Stimulated activated CD8-positive, alpha-beta memory T cell treated with anti-CD3 and anti-CD28 coated beads, Interleukin-4, amount 100 ng/mL, for 1 hour (primary cell): ENCODE measurements at regions not wholly inside any gene's neighbourhood (a gene's known extent, or its start where the extent isn't known, plus 50 kb on each side); places are given as distances from the start of the nearest gene placed in this dataset.
A peak's percentile ranks its signal among the peaks of the same experiment; 100 is the strongest.

Source experiments
- DNase-seq, 2 donors: peaks; one replicate each; pipeline ENCODE4 v3.0.0-alpha.2; 2020; ENCODE audit warnings: low read depth in 2 of 2, low spot score in 1 of 2

DNA sequence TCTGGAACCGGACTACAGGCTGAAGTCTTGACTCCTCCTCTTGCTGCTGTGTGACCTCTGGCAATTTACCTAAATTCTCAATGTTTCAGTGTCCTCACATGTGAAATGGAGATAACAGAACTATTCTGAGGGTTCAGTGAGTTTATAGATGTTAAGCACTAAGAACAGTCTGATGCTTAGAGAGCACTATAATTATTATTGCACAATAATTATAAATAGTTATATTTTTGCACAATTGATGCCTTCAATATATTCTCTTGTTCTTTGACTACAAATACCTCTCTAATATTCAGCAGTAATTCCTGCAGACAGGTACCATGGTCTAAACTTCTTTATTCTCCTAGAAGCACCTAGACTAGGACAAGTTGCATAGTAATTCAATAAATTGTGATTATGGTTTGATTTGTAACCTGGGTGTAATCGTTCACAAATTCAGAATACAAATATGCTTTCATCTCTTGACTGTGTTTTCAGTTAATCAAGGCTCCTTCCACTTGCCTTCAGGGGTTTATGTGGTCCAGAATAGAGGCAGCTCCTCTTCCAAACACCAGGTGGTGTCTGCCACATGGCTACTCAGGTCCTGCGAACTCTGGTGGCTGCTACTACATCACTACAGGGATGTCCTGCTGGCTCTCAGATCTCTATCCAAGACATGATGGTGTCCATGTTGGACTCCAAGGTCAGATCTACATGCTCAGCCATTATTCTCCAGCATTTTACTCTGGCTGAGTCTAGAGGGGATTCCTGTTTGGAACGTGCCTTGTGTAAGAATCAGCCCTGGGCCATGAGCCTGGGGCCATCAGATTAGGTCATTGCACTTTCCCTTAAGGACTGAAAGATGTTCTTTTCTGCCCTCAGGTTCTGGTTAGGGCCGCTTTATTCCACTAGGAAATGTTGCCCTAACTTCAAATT is 103.4 kb downstream of the QRFPR start:
- DNase-seq: no peak

DNA sequence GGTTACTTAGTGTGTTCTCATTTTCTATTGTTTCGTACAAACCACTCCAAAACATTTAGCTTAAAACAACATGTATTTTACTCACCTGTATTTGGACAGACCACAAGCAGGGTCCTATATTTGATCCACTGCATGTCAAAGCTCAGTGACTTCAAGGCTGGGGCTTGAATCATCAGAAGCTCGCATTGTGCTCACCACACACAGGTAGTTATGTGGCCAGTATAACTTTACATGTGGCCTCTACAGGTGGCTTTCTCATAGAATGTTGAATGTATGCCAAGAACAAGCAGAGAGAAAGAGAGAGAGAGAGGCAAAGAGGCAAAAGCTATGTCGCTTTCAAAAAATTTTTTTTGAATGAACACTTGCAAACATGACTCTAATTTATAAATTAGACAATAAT is 107.6 kb downstream of the QRFPR start:
- DNase-seq: no peak

DNA sequence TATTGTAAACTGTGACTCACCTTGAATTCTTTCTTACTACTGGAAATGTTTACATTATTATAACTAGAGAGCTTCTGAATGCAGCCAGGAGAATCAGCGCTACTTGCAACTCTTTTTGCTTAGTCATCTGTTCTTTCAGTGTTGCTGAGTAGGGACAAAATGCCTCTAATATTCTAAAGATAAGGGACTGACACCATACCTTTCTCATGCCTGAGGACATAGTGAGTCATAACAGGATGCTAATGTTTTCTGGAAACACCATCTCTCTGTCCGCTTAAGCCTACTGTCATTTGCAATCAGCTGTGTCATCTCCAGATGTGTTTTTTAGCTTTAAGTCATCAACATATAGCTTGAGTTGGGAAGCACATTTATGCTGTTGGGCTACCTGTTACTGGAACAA is 108.3 kb downstream of the QRFPR start:
- no peak for DNase-seq

DNA sequence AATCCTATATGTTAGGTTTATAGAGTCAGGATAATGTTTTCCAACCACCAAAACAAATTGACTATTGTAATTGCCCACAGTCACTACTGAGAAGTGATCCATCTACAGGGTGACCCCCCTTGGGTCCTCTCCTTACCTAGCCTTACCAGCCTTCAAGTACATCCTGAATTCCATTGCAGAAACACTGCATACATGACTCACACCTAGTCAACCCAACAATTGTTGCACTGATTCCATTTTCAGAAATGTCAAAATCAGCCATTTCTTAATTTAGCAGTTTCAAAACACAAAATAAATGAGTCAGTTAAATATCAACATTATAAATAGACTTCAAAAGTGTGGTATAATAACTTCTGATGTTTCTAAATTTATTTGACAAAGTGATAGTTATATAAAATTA is 106.3 kb upstream of the TNIP3 start:
- DNase-seq: no peak

DNA sequence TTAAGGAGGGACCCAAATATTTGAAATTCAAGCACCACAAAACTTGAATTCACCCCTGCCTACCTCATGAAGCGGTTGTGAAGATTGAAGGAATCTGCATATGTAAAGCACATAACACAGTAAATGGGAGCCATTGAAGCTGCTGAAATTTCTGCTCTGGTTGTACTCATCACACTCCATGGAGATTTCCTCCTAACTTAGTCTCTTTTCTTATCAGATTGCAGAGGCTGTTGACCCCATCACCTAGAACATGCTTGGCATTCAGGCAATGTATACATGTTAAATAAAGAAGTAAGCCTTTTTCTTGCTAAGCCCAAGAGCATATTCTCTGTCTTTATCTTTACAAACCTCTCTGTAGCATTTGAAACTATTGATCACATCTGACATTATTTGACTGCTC is 104.9 kb upstream of the TNIP3 start:
- DNase-seq: no peak

DNA sequence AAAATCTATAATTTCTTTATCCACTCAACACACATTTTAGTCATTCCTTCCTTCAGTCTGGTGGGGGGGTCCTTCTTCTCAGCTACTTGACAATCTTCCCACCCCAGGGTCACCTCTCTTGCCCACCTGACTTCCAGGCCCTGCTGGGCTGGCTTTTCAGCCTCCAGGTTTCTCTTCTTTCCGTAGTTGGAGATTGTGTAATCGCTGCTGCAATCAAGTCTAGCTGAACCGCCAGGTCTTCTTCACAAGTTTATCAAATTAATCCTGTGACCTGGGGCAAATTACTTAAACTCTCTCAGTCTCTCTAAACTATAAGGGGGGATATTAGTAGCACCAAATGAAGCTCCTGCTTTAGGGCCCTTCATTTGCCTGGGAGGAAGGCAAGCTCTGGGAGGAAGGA is 102.9 kb upstream of the TNIP3 start:
- no peak for DNase-seq

DNA sequence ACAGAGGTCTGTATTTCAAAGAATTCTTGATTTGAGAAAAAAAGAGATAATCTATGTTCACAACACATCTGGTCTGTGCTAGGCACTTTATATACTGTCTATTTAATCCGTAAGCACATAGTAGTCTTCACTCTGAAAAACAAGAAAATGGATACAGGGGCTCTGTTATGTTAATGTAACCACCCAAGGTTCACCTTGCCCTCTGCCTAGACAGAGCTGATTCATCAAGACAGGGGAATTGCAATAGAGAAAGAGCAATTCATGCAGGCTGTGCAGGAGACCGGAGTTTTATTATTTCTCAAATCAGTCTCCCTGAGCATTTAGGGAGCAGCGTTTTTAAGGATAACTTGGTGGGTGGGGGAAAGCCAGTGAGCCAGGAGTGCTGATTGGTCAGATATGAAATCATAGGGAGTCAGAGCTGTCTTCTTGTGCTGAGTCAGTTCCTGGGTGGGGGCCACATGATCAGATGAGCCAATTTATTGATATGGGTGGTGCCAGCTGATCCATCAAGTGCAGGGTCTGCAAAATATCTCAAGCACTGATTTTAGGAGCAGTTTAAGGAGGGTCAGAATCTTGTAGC is 92.9 kb upstream of the TNIP3 start:
- no peak for DNase-seq

DNA sequence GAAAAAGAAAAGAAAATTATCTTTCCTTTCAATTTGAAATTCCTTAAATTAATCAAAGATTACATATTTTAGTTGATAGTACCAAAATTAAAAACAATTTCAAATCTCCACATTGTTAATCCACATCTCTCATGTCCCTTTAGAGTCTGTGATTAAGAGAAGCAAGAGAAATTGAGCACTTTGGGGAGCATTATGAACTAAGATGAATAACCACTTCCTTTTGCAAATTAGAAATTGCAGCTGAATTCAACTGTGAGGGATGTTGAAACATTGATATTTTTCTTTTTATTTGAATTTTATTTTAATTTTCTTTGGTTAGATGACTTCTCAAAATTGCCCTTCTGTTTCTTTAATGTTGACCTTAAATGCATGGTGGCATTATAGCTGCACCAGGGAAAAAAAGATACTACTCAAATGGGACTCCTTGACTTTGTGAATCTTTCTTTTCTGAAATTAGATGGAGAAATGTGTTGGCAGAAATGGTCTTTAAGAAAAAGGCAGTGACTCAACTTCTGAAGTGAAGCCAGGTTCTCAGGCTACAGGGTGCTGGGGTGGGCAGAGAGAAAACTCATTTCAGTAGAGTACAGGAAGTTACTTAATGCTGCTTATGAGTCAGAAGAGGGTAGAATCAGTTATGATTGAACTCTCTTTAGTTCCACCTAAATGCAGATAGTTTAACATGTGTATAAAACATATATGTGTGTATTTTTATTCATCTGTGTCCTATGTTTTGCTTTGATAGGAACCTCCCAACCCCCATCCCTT is 92.0 kb upstream of the TNIP3 start:
- peak in 1 of 2 donors; percentile 9 for DNase-seq

DNA sequence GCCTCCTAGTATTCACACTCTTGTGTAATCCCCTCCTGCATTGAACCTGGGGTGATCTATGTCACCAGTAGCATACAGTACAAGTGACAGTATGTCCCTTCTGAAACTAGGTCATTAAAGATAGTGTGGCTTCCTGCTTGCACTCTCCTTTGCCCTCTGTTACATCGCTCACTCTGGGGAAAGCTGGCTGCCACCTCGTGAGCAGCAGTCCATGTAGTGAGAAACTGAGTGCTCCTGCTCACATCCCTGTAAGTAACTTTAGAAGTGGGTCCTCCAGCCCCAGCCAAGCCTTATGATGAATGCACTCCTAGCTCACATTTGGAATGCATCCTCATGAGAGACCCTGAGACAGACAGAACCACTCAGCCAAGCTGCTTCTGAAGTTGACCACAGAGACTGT is 89.8 kb upstream of the TNIP3 start:
- DNase-seq: no peak

DNA sequence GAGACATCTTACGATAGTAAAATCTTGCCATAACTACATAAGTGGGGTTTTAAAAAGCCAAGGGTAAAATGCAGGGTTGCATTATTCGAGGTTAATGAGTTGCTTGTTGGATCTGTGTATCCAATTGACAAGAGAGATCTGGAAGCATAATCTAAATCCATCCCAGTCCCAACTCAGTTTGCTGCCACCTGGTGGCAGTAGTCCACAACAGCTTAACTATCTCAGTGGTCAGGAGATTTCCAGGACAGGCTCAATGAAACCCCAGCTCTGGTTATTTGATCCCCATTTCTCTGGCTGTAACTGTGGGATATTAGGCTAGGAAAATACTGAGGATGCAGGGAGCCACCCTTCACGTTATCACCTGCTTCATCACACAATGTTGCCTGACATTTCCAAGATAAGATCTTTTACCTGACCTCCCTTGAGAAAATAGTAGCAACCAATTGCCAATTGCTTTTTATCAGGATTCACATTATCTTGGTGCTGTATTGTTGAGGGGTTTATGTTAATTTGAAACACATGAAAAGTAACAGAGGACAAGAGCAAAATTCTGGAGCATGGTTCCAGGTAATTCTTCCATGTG is 88.2 kb upstream of the TNIP3 start:
- peak; percentile 14 to 33 for DNase-seq

DNA sequence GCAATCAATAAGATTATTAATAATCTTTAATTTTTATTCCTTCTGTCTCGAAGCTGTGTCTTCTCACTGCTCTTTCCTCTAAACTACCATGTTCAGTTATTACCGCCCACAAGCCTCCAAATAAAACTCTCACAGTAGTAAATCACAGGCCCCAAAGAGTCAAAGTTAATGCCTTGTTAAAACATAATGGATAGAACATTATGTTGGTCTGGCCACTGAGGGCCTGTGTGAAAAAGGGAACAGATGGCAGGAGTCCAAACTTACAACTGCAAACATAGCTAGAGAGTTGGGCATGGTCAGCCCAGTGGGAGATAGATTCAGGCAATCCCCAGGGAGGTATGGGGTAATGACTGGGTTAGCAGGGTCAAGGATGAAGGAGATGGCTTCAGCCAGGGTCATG is 84.6 kb upstream of the TNIP3 start:
- no peak for DNase-seq

DNA sequence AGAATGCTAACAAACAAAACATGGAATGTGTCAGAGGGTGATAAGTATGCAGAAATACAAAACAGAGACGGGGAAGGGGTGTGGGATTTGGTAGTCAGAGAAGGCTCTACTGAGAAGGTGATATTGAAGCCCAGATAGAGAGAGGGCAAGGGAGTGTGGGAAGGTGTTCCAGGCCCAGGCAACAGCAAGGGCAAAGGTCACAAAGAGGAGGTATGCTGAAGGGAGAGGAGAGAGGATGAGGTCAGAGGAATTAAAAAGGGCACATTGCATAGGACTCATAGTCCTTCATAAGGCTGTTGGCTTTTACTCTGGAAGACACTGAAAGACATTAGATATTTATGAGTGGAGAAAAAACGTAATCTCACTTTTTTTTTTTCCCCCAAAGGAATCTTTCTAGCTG is 82.6 kb upstream of the TNIP3 start:
- DNase-seq: no peak

DNA sequence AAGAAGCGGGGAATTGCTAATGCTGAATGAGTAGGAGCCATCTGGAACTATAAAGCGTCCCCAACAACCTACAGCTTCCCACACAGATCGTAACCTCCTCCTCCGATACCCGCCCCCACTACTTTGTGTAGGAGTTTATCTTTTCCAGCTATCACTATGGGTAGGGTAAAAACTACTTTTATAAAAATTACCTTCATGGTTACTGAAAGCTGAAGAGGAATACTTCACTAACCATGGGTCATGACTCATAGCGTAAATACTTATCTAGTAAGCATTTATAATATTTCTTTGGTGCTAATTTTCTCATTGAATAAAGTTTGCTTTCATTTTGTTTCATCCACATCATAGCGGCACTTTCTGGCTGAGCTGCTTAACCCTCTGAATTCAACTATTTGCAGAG is 79.4 kb upstream of the TNIP3 start:
- no peak for DNase-seq

DNA sequence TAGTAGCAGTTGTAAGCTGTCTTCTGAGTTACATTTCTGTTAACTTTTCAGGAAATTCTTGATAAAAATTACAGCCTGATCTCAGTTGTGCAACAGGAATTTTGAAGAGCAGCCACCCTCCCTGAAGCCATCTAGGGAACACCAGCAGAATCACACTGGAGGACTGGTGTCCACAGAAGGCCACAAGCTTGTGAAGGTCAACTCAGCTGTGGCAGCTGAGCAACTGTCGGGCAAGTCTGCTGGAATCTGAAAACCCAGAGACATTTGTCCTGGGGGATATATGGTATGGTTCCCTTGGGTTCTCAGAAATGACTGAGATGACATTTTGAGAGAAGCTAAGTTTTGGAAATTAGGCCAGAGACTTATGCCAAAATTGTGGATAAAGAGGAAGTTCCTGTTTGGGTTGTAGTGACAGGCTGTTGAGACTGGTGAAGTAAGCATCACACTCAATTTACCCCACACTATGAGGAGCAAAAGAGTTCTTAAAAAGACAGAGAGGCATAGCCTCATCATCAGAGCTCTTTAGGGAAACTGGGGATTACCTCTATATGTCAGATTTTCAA is 78.1 kb upstream of the TNIP3 start:
- DNase-seq: no peak

DNA sequence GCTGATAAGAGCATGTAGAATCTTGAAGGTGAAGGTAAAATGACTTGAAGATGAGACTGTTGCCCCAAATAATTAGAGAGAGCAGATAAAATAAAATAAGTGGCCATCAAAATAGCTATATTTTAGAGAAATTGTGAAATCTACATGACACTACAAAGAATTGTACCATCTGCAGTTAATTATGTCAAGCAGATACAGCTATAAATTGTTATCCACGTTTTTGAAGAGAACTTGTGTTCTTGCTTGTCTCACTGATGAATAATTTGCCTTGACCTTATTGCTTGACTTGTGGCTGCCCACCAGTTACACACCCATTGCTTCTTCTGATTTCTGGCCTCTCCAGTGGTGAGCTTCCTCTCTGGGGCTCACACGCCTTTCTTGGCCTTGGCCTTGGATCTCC is 75.8 kb upstream of the TNIP3 start:
- DNase-seq: no peak

DNA sequence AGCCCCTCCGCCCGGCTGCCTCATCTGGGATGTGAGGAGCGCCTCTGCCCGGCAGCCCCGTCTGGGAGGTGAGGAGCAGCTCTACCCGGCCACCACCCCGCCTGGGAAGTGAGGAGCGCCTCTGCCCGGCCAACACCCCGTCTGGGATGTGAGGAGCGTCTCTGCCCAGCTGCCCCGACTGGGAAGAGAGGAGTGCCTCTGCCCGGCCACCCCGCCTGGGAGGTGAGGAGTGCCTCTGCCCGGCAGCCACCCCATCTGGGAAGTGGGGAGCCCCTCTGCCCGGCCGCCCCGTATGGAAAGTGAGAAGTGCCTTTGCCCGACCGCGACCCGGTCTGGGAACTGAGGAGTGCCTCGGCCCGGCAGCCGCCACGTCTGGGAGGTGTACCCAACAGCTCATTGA is 74.3 kb upstream of the TNIP3 start:
- no peak for DNase-seq

DNA sequence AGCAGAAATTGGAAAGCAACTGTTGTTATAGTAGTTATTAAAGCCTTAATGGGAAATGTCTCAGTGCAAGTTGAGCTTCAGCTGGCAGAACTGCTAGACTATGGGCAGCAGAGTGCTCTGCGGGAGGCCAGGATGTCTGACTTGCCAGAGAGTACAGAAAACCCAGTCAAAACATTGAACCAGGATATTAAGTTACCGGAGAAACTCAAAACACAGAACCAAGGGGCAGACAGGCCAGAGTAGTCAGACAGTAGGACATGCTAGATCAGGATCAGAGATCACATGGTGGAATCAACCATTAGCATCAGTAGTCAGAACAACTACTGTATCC is 72.9 kb upstream of the TNIP3 start:
- DNase-seq: no peak

DNA sequence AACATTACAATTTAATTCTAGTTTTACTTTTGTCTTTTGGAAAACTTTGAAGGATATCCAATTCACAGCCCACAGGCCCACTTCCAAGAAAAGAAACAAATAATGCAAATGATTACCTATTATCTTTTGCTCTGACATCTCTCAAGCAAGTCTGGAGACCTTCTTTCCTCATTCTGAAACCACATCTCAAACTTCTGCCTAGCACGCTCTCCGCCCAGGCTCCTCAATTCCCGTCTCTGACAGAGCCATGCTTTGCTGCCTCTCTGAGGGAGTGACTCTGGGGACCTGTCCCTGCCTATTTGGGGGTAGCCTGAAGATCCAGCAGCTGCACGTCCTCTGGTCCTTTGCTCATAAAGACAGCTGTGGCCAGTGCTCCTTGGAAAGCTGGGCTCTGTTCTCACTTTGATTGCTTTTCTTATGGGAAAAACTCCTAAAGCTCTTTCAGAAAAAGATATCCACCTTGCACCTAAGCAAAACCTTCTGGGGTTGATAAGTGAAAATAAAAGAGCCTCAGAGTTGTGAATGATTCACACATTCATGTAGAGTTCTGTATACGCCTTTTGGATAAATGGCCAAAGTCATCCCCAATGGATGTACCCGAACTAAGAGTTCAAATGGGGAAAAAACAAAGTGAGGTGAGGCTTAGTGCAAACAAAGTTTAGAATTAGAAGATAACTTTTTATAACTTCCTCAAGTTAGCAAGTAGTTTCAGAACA is 72.4 kb upstream of the TNIP3 start:
- DNase-seq: no peak

DNA sequence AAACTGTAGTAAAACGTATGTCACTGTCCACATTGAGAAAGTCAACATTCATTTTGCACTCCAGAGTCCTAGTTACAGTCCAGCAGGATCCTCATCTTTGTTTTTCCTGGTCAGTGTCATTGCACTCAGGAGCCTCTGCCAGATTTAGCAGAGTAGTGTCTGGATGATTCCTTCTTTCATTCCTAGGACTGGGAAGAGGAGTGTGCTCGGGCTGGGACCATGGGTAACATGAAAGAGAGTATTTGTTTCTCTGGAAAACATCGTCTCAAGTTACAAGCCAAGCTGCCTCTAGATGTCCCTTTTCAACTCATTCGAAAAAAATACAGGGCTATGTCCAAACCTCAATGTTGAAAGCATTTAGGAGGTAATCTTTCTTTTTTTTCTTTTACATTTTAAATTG is 69.9 kb upstream of the TNIP3 start:
- DNase-seq: no peak

DNA sequence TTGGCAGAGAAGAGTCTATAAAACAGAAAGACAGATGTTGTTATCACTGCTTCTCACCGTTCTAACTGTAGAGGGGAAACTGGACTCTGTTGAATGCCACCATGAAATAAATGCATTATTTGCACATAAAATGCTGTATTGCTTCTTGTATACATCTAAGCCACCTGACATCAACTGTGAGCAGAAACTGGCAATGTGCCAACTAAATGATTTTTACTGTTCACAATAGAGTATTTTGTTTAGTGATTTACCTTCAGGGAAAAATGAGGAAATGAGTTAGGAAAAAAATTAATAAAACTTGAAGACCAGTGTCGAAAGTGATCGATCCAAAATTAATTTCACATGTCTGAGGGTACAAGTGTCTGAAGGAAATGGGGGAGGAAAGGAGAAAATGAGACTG is 65.9 kb upstream of the TNIP3 start:
- DNase-seq: no peak

DNA sequence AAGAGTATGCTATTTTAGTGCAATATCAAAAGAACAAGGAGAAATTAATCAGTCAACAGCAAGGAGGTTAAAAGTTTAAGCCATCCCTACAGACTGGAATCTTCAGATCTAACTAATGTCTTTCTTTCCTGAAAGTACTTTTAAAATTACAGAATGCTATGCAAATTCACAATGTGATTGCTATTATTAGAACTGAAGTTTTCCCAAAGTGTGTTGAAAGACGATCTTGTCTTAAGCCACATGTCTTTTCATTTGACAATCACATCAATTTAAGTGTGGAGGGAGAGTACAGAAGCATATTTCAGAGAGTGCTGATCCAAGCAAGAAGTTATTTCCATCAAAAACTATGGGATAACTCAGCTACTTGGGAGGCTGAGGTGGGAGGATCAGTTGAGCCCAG is 64.7 kb upstream of the TNIP3 start:
- no peak for DNase-seq
